GM20431 (cell line): ENCODE measurements at regions not wholly inside any gene's neighbourhood (a gene's known extent, or its start where the extent isn't known, plus 50 kb on each side); places are given as distances from the start of the nearest gene placed in this dataset.

Source experiments
- in situ Hi-C: fragments of 300-500 bp; cut with MseI, MboI; formaldehyde crosslinking; loops from one replicate; pipeline ENCODE4 v1.15.0; 2020; ENCODE audit warnings: low sequenced_read_pairs; ENCODE audit not compliant: unreplicated experiment

DNA sequence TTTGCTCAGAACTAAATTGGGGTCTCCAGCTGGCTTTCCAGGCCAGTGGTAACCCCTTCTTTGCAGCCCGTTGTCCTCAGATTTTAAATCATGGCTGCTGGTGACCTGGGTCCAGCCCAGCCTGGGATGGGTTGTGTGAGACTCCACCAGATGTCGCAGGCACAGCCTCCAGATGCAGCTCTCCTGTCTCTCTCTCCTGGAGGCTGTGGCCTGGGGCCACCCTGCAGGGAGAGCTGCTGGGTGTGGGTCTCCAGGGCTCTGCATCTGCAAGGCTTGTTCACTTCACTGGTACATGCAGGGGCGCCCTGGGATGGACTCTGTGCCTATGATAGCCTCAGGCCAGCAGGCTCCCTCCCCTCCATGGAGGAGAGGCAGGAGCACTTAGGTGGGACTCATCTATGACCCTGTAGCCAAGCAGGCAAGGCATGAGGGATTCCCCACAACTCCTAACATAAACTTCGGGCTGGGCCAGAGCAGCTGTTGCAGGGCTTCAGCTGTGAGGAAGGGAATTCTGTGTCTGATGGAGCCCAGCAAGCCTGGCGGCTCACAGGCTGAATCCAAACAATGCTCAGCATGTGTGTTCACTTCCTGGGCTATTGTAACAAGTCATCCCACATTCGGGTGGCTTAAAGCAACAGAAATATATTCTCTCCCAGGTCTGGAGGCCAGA, 94.7 kb upstream of the NXT1 start:
- in situ Hi-C loops = no loop called here

DNA sequence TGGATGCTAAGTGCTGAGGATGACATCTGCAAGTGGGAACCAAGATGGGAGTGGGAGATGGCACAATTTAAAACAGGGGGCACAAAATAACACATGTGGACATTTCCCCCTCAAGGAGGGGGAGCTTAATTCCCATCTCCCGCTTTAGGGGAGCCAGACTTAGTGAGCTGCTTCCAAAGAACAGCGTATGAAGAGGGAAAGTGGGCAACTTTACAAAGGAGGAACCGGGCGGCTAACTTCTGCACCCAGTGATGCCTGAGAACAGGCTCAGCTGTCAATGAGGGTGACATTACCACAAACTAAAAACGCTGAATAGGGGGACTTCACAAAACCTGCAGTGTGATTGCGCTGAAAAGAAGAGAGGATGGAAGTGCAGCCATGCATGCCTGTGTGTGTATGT, 95.5 kb upstream of the NXT1 start:
- in situ Hi-C loops = no loop called here

- in situ Hi-C loops = no loop called here
These were observed 96.1 kb upstream of the NXT1 start for GRCh38 chr20:23254505-23254904.

DNA sequence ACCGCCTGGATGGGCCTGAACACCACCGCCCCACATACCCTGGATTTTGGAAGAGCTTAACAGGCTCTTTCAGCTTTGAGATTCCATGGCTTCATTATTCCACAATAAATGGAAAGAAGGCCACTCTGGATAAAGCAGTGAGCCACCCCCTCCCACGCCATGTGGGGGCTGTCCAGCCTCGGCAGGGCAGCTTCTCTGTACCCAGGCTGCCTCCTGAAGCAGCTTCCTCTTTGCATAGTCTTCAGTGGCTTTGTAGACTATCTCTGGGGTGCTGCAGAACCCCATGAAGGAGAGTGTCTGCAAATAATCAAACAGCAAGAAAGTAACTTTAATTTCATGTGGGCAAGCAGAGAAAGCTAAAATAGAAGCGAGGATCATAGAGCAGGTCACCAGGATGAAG, 96.6 kb upstream of the NXT1 start:
- in situ Hi-C loops = no loop called here

GRCh38 chr20:23253524-23253923, 97.1 kb upstream of the NXT1 start:
- in situ Hi-C loops = no loop called here

GRCh38 chr20:23251779-23252178, 98.8 kb upstream of the NXT1 start:
- in situ Hi-C loops = no loop called here

DNA sequence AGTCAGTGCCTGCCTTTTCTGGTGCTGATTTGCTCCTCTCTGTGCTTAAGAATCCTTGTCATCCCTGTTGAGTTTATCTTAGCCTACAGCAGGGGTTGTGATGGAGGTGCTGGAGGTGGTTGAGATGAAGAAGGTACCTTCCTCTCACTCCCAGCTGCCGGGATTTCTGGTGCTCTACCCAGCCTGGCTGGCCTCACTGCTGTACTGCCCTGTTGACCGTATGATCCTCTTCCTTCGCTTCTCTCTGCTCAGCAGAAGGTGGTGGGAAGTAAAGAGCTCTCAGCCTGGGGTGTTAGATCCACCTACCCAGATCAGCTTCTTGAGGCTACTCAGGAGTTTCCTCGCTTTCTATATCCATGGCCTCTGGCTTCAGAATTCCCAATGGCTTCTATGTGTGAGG, 101.0 kb upstream of the NXT1 start:
- in situ Hi-C loops = loop anchor here (25.0 kb wide), 1 partner anchor 562 kb away; no protein-coding TSS in a partner anchor

- in situ Hi-C loops = loop anchor here (25.0 kb wide), 1 partner anchor 561 kb away; no protein-coding TSS in a partner anchor
These were observed 102.1 kb upstream of the NXT1 start for GRCh38 chr20:23248461-23248882.

DNA sequence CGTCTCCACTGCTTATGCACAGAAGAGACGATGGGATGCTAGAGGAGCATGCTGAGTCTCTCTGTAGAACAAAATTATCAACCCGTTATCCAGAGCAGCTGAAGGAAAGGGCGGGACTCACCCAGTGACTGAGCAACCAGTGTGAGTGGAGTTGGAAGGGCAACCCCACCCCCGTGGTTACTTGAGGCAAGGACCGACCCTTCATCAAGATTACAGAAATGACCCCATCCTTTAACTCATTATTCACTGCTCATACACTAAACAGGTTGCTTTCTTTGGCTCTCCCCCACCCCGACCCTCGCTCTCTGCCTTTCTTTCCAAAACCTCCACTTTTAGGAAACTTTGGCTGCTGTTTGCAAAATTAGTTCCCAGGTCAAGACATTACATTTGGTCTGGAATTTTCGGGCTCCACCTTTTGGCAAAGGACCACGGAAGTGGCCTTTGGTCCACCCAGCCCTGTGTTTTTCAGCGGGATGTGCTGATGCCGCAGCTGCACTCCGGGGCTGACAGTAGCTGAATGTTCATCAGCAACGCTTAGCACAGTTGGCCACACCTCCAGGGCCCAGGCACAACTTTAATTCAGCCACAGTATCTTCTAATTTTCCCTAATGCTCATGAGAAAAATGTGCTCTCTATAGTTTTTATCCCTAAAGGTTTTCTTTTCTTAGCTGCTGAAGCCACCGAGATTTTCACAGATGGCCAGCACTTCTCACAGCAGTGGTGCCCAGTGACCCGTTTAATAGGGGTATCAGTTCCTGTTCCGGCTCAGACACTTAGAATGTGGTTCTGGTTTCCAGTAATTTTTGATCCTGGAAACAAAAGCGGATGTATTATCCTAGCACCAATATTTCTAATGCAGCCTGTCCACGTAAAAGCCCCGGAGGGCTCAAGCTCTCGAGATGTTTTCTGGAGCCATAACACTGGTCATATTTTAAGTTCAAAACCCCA, 103.6 kb upstream of the NXT1 start:
- in situ Hi-C loops = loop anchor here (25.0 kb wide), 1 partner anchor 560 kb away; no protein-coding TSS in a partner anchor

GRCh38 chr20:23245553-23246181, 104.9 kb upstream of the NXT1 start:
- in situ Hi-C loops = loop anchor here (25.0 kb wide), 1 partner anchor 558 kb away; no protein-coding TSS in a partner anchor

DNA sequence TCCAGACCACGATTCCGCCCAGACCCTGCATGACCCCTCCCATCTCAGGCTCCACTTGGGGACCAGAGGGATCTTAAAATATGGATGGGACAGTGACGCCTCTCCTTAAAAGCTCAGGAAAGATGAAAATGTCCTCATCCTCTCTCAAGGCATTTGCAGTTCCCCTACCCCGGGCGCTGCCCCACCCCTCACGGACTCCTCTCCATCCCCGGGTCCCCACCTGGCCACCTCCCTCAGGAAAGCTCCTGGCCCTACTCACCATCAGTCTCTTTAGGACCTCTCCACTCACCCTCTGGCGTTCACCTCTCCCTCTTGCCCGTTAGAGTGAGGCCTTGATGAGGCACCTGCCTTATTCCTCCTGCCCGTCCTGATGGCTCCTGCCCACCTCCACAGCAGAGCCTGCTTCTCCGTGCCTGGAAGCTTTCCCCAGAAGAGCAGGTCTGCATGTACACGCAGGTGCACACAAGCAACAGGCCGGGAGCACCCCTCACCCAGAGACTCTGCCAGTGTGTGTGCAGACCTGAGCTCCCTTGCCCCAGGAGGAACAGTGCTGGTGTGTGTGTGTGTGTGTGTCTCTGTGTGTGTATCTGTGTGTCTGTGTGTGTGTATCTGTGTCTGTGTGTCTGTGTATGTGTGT, 105.6 kb upstream of the NXT1 start:
- in situ Hi-C loops = loop anchor here (25.0 kb wide), 1 partner anchor 558 kb away; no protein-coding TSS in a partner anchor

DNA sequence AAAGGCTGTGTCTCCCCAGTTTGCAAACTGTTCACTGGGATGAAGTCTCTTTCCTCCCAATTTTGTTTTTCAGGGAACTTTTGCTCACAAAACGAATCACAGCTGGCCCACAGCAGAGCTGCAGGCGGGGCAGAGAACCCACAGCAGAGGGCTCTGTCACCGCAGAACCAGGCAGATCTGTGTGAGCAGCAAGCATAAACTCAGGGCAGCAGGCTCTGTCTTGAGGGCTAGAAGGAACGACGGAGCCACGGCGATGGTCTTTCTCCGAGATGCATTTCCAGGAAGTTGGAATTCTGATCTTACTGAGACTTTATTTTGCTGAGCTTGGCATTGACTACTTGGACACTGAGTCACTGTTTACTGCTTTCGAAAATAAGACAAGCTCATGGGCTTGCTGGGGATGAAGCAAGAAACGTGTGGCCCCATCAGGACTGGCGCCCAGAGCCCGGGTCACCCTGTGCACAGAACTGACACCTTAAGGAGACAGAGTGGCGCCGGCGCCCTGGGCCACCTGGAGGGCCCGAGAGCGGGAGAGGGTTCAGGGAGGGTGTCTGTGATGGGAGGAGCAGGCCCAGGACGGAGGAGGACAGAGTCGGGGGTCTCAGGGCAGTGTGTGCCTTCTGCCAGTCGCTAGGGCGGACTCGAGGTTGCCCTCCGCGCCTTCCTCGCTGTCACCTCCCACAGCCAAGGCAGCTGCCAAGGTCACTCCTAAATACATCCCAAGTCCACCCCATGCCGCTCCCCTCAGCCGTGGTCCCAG, 106.3 kb upstream of the NXT1 start:
- in situ Hi-C loops = loop anchor here (25.0 kb wide), 1 partner anchor 557 kb away; no protein-coding TSS in a partner anchor

- in situ Hi-C loops = loop anchor here (25.0 kb wide), 1 partner anchor 556 kb away; no protein-coding TSS in a partner anchor
These were observed 106.8 kb upstream of the NXT1 start for GRCh38 chr20:23243791-23244155.

GRCh38 chr20:23242556-23243180, 107.9 kb upstream of the NXT1 start:
- in situ Hi-C loops = loop anchor here (25.0 kb wide), 1 partner anchor 555 kb away; no protein-coding TSS in a partner anchor

DNA sequence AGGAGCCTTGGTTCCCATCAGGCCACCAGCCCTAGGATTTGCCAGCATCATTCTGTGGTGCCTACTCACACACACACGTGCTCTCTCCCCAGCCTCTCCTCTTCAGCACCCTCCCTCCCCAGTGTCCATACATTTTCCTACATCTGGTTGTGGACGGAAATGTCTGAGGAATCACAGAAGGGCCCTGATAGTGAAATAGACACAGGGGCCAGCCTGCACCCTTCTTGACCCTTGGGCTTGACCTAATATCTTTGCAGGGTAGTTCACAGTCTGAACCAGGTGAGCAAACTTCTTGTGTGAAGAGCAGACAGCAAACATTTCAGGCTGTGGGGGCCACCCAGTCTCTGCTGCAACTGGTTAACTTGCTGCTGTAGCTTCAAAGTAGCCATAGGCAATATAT, 108.5 kb upstream of the NXT1 start:
- in situ Hi-C loops = loop anchor here (25.0 kb wide), 1 partner anchor 555 kb away; no protein-coding TSS in a partner anchor

DNA sequence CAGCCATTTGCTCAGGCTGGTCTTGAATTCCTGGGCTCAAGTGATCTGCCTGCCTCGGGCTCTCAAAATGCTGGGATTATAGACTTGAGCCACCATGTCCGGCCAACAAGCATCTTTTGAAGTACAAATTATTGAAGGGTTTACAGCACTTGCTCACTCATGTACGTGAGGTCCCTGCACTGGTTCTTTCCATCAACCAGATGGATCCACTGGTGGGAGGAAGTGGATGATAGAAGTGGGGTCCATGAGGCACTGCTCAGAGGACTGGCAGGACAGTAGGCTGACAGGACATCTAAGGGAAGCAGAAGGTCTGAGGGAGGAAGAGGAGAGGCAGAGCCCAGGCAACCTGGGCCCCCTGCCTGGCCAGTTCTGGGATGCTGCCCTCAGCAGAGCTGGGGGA, 109.2 kb upstream of the NXT1 start:
- in situ Hi-C loops = loop anchor here (25.0 kb wide), 1 partner anchor 554 kb away; no protein-coding TSS in a partner anchor

- in situ Hi-C loops = loop anchor here (25.0 kb wide), 1 partner anchor 553 kb away; no protein-coding TSS in a partner anchor
These were observed 110.1 kb upstream of the NXT1 start for GRCh38 chr20:23240519-23240918.

DNA sequence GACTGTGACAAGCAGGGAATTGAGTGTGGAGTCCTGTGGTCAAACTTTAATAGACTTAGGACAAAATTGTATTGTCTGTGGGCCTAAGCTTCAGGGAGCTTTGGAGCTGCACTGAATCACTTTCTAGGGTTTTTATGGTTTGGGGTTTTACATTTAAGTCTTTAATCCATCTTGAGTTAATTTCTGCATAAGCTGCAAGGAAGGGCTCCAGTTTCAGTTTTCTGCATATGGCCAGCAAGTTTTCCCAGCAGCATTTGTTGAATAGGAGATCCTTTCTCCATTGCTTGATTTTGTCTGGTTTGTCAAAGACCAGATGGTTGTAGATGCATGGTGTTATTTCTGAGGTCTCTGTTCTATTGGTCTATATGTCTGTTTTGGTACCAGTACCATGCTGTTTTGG, 113.4 kb upstream of the NXT1 start:
- in situ Hi-C loops = loop anchor here (25.0 kb wide), 1 partner anchor 550 kb away; no protein-coding TSS in a partner anchor
